NCI-H446 (cell line): ENCODE measurements at regions not wholly inside any gene's neighbourhood (a gene's known extent, or its start where the extent isn't known, plus 50 kb on each side); places are given as distances from the start of the nearest gene placed in this dataset.
"Not testable (repeated sequence)": the region's sequence is repeated elsewhere in the genome, so short reads cannot be mapped to it uniquely, and the experiment has no call there.

ENCODE experiments used
- DNase-seq, 2 experiments: peaks; one replicate each; lab custom pipeline; 2025; lab: John Stamatoyannopoulos, UW

DNA sequence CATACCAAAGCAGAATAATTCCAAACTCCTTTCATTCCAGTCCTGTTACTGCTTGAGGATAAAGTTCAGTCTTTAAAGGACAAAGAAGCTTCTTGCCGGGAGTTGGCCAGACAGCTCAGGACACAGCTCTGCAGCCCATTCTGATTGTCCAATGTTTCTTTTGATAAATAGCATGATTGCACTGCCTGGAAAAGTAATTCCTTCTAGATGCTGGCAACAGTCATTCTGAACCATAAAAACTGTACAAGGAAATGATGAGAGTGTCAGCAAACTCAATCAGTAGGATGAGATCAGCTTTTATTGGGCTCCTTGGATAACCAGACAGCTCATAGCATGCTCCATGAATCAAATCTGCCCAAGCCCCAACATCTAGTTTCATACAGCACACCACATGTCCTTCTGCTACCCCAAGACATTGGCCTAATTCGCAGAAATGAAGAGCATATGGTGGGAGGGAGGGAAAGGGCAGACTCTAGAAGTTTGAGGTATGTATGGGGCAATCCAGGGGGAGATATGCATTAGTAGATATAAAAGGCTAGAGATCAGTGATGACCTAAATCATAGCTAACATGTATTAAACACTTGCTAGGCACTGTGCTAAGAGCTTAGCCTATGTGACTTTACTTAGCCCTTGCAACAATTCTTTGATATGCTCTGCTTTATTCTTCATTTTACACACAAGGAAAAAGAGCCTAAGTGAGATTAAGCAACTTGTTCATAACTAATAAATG, 219.9 kb upstream of the NREP start:
- no peak for DNase-seq

DNA sequence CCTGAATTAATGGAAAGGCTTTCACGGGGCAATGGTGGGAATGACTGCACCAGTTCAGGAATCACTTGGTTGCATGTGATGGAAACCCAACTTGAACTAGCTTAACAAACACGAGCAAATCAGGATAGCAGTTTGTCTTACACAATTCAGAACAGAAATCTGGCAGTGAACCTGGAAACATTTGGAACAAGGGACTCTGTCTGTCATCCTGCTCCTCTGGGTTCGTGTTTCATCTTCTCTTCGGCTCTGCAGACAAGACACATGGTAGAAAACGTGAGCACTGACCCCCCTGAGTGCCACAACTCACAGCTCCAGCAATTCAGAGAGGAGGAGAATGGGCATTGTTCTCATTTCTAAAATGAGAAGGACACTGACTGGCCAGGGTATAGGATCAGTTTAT, 218.1 kb upstream of the NREP start:
- peak in 1 of 2 experiments; percentile 15 for DNase-seq

DNA sequence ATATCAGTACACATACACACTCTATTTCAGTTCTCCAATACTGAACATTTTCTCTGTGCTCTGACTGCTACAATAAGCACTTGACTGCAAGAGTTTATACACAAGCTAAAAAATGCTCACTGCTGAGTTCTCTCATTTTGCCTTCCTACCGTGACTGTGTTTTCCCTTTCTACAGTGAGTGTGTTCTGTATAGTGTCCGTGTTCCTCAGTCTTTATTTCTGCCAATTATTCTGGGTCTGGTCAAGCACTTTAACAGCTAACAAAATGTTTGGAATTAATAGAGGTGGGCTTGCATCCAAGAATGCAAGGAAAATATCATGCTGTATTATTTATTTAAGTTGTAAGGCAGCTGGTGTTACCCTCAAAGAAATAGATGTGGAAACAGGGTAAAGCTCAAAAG, 217.0 kb upstream of the NREP start:
- DNase-seq = peak in 1 of 2 experiments; percentile 4

DNA sequence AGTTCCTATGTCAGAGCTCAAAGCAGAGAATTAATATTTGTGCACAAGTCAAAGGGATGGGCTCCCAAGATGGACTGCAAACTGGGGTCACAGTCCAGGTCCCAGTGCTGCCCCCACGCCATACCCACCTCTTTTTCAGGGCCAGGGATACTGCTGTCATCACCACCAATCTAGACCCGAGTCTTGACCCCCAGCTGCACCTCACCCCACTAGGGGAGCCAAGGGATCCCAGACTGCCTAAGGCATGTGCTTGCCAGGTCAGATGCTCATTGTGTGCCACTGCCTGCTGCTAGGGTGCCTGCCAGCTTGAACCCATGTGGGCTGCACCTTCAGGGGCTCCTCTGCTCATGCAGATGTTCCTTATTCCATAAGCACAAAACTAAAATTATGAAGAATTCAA, 215.6 kb upstream of the NREP start:
- DNase-seq = no peak

GRCh38 chr5:111972080-111972479, 215.1 kb upstream of the NREP start:
- DNase-seq = no peak

DNA sequence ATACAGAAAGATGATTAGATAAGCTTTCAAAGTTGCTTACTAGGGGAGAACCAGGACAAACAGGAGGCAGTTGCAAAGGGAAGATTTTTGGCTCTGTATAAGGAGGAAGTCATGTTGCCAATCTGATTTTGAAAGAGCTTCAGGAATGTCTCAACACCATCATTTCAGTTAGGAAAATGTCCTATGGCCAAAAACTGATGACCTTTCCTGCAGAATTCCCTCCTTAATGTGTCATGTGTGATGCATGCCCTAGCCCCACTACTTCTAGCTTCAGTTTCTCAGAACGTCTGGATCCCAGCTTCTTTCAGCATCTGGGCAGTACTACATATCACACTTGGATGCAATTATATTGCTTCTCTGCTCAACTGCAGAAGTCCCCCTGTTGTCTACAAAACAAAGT, 211.5 kb upstream of the NREP start:
- no peak for DNase-seq

- no peak for DNase-seq
Measured at GRCh38 chr5:111967463-111967862, 210.5 kb upstream of the NREP start.

DNA sequence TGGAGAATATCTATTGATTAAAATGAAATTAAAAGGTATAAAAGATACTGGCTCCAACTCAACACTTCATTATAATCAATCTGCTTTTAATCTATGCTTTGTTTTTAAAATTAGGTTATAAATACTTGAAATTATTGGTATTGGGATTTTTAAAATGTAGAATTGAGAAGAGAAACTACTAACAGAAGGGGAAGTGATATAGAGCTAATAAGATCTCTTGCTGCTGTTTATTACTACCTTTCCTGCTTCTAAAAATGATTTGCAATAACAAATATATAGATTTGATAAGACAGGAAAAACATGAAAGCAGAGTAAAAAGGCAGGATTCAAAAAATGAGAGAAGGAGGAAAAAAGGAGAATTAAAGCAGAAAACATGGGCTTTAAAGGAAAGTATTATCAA, 209.3 kb upstream of the NREP start:
- DNase-seq = no peak

DNA sequence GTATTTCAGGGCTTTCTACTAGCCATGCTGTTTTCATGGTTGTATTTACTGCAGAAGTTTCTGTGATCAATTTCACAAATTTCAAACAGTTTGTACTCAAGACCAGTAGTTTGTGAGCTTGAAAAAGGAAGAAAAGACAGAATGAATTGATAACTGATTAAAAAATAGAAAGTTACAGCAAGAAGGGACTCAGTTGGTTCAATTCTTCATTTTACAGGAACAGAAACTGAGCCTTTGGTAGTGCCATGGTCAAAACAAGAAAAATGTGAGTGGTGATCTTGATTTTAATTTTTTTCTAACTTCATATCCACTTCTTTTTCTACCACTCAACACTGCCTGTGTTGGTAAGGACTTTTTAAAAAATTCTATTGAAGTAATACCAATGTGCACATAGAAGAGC, 206.6 kb upstream of the NREP start:
- no peak for DNase-seq

DNA sequence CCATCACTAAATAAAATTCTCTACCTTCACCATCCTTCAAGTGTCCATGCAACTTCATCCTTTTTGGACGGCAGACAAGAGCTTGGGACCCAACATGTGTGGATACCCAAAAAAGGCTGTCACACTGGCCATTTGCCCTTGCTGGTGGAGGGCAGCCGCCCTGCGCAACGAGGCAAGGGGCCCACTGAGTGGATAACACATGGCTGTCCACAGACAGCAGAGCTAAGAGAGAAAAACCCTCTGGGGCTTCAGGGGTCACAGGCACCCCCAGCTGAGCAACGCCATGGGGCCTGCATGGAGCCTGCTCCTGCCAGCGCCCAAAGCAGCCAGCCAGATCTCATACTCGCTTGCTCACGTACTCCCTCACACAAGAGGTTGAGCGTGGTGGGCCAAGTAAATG, 205.9 kb upstream of the NREP start:
- DNase-seq = no peak

GRCh38 chr5:111961862-111962261, 204.9 kb upstream of the NREP start:
- DNase-seq = peak in 1 of 2 experiments; percentile 20

- no peak for DNase-seq
Measured at GRCh38 chr5:111960476-111961215, 203.7 kb upstream of the NREP start.

- no peak for DNase-seq
Measured at GRCh38 chr5:111958851-111959250, 201.9 kb upstream of the NREP start.

DNA sequence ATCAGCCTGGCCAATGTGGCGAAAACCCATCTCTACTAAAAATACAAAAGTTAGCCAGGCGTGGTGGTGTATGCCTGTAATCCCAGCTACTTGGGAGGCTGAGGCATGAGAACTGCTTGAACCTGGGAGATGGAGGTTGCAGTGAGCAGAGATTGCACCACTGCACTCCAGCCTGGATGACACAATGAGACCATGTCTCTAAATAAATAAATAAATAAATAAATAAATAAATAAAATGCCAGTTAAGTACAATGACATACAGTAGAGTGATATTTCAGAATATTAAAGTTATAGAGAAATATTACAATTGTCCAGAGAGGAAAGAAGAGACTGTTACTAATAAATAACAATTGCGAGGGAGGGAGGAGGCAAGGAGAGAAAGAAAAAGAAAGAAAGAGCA, 199.8 kb upstream of the NREP start:
- DNase-seq = not testable (repeated sequence)

- DNase-seq = no peak
Measured at GRCh38 chr5:111954516-111955395, 197.8 kb upstream of the NREP start.

- no peak for DNase-seq
Measured at GRCh38 chr5:111953351-111954127, 196.5 kb upstream of the NREP start.

- no peak for DNase-seq
Measured at GRCh38 chr5:111952555-111952954, 195.6 kb upstream of the NREP start.

- no peak for DNase-seq
Measured at GRCh38 chr5:111950660-111951059, 193.7 kb upstream of the NREP start.

- no peak for DNase-seq
Measured at GRCh38 chr5:111948092-111948841, 191.3 kb upstream of the NREP start.

DNA sequence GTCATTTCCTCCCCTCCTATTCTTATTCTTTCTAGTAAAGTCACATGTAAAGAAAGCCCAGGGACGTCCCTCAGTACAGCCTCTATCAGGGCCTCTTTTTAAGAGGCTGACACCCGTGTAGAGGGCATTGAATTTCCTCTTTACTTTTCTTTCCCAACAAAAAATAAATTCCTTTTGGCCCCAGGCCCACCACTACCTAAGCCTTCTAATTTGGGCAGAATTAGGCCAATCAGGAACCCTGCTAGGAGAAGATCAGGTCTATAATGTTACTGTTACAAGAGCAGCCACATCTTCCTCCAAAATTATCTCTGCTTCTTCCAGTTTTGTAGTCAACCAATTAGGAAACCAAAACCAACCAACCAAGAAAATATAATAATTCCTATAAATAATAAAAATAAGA, 189.6 kb upstream of the NREP start:
- DNase-seq = no peak

DNA sequence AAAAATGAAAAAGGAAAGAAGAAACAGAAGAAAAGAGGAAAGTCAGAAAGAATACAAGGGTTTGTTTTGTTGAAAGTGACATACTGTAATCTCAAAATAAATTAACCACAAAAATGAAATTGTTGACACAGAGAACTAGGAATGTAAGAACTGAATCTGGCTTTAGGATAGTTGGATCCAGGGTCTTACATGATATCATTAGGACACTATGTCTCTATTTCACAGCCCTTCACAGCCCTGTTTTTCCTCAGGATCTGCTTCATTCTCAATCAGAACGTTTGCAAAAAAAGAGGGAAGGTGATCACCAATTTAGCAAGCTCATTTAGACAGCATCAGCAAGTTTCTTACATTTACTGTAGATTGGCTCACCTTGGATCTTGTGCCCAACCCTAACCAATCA, 188.5 kb upstream of the NREP start:
- no peak for DNase-seq
